A549 (cell line): ENCODE measurements at regions not wholly inside any gene's neighbourhood (a gene's known extent, or its start where the extent isn't known, plus 50 kb on each side); places are given as distances from the start of the nearest gene placed in this dataset.

Experiments
- ATAC-seq, 2 experiments: fragments of 200-7000 bp in 1 of 2; fragments of >200 bp in 1 of 2; cut with Nextera tagmentation in 1 of 2; cut with Tn5 transposase in 1 of 2; 3 replicates each; pipeline versions ENCODE4 v1.8.0 to v1.9.1; 2018 to 2020; ENCODE audit warnings: mild to moderate bottlenecking in 1 of 2, moderate library complexity in 1 of 2
- CTCF ChIA-PET: fragments of 300-600 bp; sonication (Branson Sonifier 250); formaldehyde crosslinking; extraction: SDS; loops from one replicate; lab custom pipeline; 2021; ENCODE audit warnings: antibody characterized with exemption, inconsistent platforms; lab: Yijun Ruan, JAX
- POLR2A ChIA-PET: fragments of 350-600 bp; formaldehyde crosslinking; extraction: SDS; loops from one replicate; lab custom pipeline; 2021; ENCODE audit warnings: antibody characterized with exemption, inconsistent platforms; lab: Yijun Ruan, JAX
- DNase-seq, 2 experiments: peaks; one replicate each; pipeline versions ENCODE4 v3.0.0 to v3.0.0-alpha.2; 2011 to 2016; ENCODE audit warnings: low read depth in 1 of 2, low spot score in 1 of 2
- FAIRE-seq: peaks from 2 replicates; lab custom pipeline; 2011; peaks lifted over from hg19 to GRCh38; lab: Jason Lieb, UNC
- H3K27ac ChIP-seq, 2 experiments: fragments of >200 bp; sonication (Bioruptor Twin); formaldehyde crosslinking; 3 replicates each; pipeline ENCODE4 v1.5.1; 2016 to 2017
- H3K4me1 ChIP-seq: fragments of >200 bp; sonication (Bioruptor Twin); formaldehyde crosslinking; 3 replicates; pipeline ENCODE4 v1.6.1; 2016
- H3K4me2 ChIP-seq: fragments of >200 bp; sonication (Bioruptor Twin); formaldehyde crosslinking; 3 replicates; pipeline ENCODE4 v1.6.1; 2016
- H3K4me3 ChIP-seq: fragments of >200 bp; sonication (Bioruptor Twin); formaldehyde crosslinking; 3 replicates; pipeline ENCODE4 v1.5.1; 2016
- H3K9me3 ChIP-seq: fragments of >200 bp; sonication (Bioruptor Twin); formaldehyde crosslinking; 3 replicates; pipeline ENCODE4 v1.6.1; 2016
- EHF ChIP-seq: fragments of 250-450 bp; sonication (Bioruptor Pico); IDR thresholded peaks from 2 replicates; pipeline ENCODE4 v1.5.0; 2020; ENCODE audit warnings: mild to moderate bottlenecking
- FOSB ChIP-seq: fragments of 250-450 bp; sonication (Bioruptor Pico); IDR thresholded peaks from 2 replicates; pipeline ENCODE4 v1.5.0; 2020; ENCODE audit warnings: mild to moderate bottlenecking, moderate library complexity
- HEYL ChIP-seq: fragments of 250-450 bp; sonication (Bioruptor Pico); IDR thresholded peaks from 2 replicates; pipeline ENCODE4 v1.8.0; 2021; ENCODE audit warnings: mild to moderate bottlenecking, moderate library complexity
- JUN ChIP-seq, 2 experiments: fragments of >200 bp; sonication (Bioruptor Twin); formaldehyde crosslinking; IDR thresholded peaks; 2 replicates in 1 of 2; 3 replicates in 1 of 2; pipeline ENCODE4 v1.6.1; 2016 to 2017
- JUNB ChIP-seq: fragments of >200 bp; sonication (Bioruptor Twin); formaldehyde crosslinking; IDR thresholded peaks from 2 replicates; pipeline ENCODE4 v1.6.1; 2016
- MYC ChIP-seq: IDR thresholded peaks from 2 replicates; pipeline ENCODE4 v1.6.1; 2012; ENCODE audit warnings: mild to moderate bottlenecking, inconsistent platforms, low read length, improper control_type of control experiment, borderline replicate concordance
- NR3C1 ChIP-seq: fragments of >200 bp; sonication (Bioruptor Twin); formaldehyde crosslinking; IDR thresholded peaks from 3 replicates; pipeline ENCODE4 v1.6.1; 2017
- POLR2A ChIP-seq: IDR thresholded peaks from 2 replicates; pipeline ENCODE4 v1.6.1; 2012; ENCODE audit warnings: mild to moderate bottlenecking, low read length
- RAD21 ChIP-seq, 2 experiments: fragments of >200 bp in 1 of 2; sonication (Bioruptor Twin) in 1 of 2; formaldehyde crosslinking in 1 of 2; IDR thresholded peaks in 1 of 2; conservative IDR thresholded peaks in 1 of 2; 2 replicates in 1 of 2; 3 replicates in 1 of 2; pipeline ENCODE4 v1.6.1; 2012 to 2018; ENCODE audit warnings: inconsistent platforms in 1 of 2
- RFX5 ChIP-seq: fragments of 450-650 bp; IDR thresholded peaks from 2 replicates; pipeline ENCODE4 v1.7.1; 2014; ENCODE audit warnings: antibody characterized with exemption, mild to moderate bottlenecking, moderate library complexity
- SMC3 ChIP-seq: fragments of >200 bp; sonication (Bioruptor Twin); formaldehyde crosslinking; IDR thresholded peaks from 3 replicates; pipeline ENCODE4 v1.6.1; 2018; ENCODE audit warnings: inconsistent platforms
- WGBS: methylation state at CpG from one replicate; pipeline ENCODE4 v1.1.6; 2017; ENCODE audit errors: missing lambda C conversion rate; 5-methylcytosine and 5-hydroxymethylcytosine counted together
- TF ChIP-seq, protein P1 (sequence below): IDR thresholded peaks from 2 replicates; pipeline ENCODE4 v1.6.1; 2012
- TF ChIP-seq, protein P2 (sequence below): IDR thresholded peaks from 2 replicates; pipeline ENCODE4 v1.6.1; 2012; ENCODE audit warnings: low read depth, borderline replicate concordance
- TF ChIP-seq, protein P3 (sequence below): IDR thresholded peaks from 2 replicates; pipeline ENCODE4 v1.6.1; 2012
- TF ChIP-seq, protein P4 (sequence below): fragments of 200-600 bp; sonication (generic); IDR thresholded peaks from 2 replicates; pipeline ENCODE4 v1.6.1; 2016; ENCODE audit warnings: antibody characterized with exemption, mild to moderate bottlenecking, moderate library complexity
- TF ChIP-seq, protein P5 (sequence below): fragments of >200 bp; sonication (Bioruptor Twin); formaldehyde crosslinking; IDR thresholded peaks from 3 replicates; pipeline ENCODE4 v1.6.1; 2016
- TF ChIP-seq, protein P6 (sequence below): fragments of 450-650 bp; IDR thresholded peaks from 2 replicates; pipeline ENCODE4 v1.6.1; 2014; ENCODE audit warnings: antibody characterized with exemption
- TF ChIP-seq, protein P7 (sequence below): fragments of 250-450 bp; sonication (Bioruptor Pico); IDR thresholded peaks from 2 replicates; pipeline ENCODE4 v1.5.0; 2021; ENCODE audit warnings: mild to moderate bottlenecking, moderate library complexity, borderline replicate concordance

DNA sequence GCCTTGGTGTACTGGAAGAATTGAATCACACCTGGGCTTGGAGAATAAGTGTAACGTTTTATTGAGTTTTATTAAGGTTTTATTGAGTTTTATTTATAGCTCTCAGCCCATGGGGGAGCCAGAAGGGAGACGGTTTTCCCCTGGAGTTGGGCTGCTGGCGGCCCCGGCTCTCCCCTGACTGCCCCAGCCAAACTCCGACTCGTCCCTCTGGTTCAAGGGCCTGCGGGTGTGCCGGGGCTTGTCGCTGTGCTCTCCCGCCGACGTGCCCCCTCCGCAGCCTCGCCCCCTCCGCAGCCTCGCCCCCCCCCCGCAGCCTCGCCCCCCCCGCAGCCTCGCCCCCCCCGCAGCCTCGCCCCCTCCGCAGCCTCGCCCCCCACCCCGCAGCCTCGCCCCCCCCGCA is 326.1 kb upstream of the RTL1 start:
- no peak for FAIRE-seq

DNA sequence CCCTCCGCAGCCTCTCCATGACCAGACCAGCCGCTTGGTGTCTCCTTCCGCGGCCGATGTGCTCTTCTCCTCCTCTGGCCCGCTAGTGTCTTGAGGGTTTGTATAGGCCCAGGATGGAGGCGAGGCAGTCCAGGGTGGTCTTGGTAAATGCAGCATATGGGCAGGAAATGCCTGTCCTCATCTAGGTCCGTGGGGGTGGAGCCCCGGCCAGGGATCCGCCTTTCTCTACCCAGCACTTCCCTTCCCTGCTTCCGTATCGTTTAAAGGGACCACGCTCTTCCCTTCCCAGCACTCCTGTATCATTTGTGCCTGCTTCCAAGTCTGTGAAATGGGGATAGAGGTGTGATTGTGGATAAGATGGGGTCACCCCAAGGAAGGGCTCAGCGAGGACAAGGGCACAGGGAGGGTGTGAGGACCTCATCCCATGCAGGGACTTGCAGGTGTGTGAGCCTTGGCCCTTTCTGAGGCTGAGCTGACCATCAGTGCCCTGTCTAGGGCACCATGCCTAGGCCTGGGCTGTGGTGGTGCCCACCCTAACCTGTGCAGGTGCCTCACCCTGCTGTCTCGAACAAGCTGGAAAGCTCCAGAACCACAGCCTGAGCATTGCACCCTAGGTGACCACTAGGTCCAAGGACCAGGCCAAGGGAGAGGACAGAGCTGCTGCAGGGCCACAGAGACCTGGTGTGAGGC is 326.8 kb upstream of the RTL1 start:
- Histone ChIP-seq H3K4me2 (peak overlapping the region; percentile 40), H3K4me3 (peak overlapping the region; percentile 99), H3K9me3 (no peaks in the 10 kb centered on the region), H3K4me1 (peaks cover 20% of the 10 kb centered on the region), H3K27ac (peak overlapping the region; percentile 93 to 97)
- DNase-seq = peak; percentile 38 to 84
- POLR2A ChIA-PET = interaction anchor here (1.3 to 1.5 kb wide), 2 partner anchors 247 to 251 kb away, joined by 3 to 8 read pairs; no protein-coding TSS in a partner anchor
- ATAC-seq = peak; percentile 44 to 76; a peak in 5 of 6 replicates
- FAIRE-seq = peak; percentile 18
- CTCF ChIA-PET = interaction anchor here (1.0 to 2.5 kb wide), 5 partner anchors 9 to 399 kb away, joined by 4 to 8 read pairs (median 4); no protein-coding TSS in a partner anchor
- 2% methylated on average over 7 of the region's 15 CpGs for WGBS
- TF ChIP-seq, protein P1, sequence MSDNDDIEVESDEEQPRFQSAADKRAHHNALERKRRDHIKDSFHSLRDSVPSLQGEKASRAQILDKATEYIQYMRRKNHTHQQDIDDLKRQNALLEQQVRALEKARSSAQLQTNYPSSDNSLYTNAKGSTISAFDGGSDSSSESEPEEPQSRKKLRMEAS = peak; percentile 83
- TF ChIP-seq SMC3 (peak; percentile 35; the same call in 1 of the 3 replicates), JUN (IDR thresholded peaks at IDR 0.05) (peak in 1 of 2 experiments; percentile 65; a peak in 2 of 5 replicates), EHF (no peak), POLR2A (peak; percentile 64), JUNB (no peak)

More for the DNA sequence above, 326.1 kb upstream of the RTL1 start:
- TF ChIP-seq JUN (IDR thresholded peaks at IDR 0.05) = peak in 1 of 2 experiments; percentile 41; a peak in 1 of 5 replicates
- TF ChIP-seq, protein P2, sequence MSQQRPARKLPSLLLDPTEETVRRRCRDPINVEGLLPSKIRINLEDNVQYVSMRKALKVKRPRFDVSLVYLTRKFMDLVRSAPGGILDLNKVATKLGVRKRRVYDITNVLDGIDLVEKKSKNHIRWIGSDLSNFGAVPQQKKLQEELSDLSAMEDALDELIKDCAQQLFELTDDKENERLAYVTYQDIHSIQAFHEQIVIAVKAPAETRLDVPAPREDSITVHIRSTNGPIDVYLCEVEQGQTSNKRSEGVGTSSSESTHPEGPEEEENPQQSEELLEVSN = no peak
- no peak for TF ChIP-seq EHF
- TF ChIP-seq, all 56 proteins: peak for 1
- DNase-seq (no peak), ATAC-seq (peak in 1 of 2 experiments; percentile 61; a peak in 4 of 6 replicates)
- ChIA-PET POLR2A (interaction anchor here (1.0 to 1.5 kb wide), 5 partner anchors 9 to 251 kb away, joined by 3 to 8 read pairs (median 3); no protein-coding TSS in a partner anchor), CTCF (interaction anchor here (0.8 to 2.5 kb wide), 10 partner anchors 9 to 418 kb away, joined by 3 to 8 read pairs (median 3); no protein-coding TSS in a partner anchor)
- Histone ChIP-seq H3K4me2 (peak overlapping the region; percentile 100), H3K4me1 (peaks cover 15% of the 10 kb centered on the region), H3K9me3 (no peaks in the 10 kb centered on the region), H3K27ac (peak overlapping the region; percentile 93 to 97), H3K4me3 (peak overlapping the region; percentile 99)
- 1% methylated on average over 9 of the region's 27 CpGs for WGBS

DNA sequence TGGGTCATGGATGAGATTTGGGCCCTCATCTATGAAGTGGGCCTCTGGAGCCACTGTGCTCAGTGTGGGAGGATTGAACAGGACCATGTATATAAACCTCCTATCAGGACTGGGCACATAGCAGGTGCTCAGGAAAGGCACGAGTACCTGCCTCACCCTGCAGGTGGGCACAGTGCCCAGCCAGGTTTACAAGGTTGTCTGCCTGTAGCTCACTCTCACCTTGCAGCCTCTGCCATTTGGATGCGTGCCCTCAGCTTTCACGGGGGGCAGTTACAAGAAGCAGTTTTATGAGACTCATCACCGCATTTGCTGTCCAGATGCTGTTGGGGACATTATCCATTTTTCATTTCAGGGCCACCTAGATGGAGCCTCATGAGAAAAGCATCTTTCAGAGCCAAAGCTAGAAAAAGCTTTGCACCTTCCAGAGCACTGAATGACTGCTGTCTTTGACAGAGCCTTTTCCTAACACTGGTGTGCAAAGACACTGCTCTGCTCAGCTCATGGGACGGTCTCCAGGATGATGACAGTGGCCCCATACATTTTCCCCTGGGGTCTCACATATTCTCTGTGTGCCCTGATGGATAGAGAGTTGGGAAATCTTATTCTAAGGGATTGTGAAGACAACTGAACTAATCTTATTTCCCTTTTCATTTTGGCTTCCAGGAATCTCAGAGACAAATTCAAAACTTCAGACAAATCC is 327.5 kb upstream of the RTL1 start:
- POLR2A ChIA-PET = interaction anchor here (1.3 kb wide), 1 partner anchor 250 kb away, joined by 3 read pairs; no protein-coding TSS in a partner anchor
- Histone ChIP-seq H3K4me1 (peaks cover 23% of the 10 kb centered on the region), H3K9me3 (no peaks in the 10 kb centered on the region), H3K4me2 (peak overlapping the region; percentile 40; the same call in 1 of the 3 replicates), H3K27ac (peak overlapping the region; percentile 93 to 97), H3K4me3 (no peak overlapping the region)
- WGBS = 99% methylated on average over 4 of the region's 5 CpGs
- TF ChIP-seq FOSB (CRISPR knock-in tag) = no peak
- TF ChIP-seq, protein P3, sequence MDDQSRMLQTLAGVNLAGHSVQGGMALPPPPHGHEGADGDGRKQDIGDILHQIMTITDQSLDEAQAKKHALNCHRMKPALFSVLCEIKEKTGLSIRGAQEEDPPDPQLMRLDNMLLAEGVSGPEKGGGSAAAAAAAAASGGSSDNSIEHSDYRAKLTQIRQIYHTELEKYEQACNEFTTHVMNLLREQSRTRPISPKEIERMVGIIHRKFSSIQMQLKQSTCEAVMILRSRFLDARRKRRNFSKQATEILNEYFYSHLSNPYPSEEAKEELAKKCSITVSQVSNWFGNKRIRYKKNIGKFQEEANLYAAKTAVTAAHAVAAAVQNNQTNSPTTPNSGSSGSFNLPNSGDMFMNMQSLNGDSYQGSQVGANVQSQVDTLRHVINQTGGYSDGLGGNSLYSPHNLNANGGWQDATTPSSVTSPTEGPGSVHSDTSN = no peak
- TF ChIP-seq NR3C1 = no peak
- TF ChIP-seq, protein P4, sequence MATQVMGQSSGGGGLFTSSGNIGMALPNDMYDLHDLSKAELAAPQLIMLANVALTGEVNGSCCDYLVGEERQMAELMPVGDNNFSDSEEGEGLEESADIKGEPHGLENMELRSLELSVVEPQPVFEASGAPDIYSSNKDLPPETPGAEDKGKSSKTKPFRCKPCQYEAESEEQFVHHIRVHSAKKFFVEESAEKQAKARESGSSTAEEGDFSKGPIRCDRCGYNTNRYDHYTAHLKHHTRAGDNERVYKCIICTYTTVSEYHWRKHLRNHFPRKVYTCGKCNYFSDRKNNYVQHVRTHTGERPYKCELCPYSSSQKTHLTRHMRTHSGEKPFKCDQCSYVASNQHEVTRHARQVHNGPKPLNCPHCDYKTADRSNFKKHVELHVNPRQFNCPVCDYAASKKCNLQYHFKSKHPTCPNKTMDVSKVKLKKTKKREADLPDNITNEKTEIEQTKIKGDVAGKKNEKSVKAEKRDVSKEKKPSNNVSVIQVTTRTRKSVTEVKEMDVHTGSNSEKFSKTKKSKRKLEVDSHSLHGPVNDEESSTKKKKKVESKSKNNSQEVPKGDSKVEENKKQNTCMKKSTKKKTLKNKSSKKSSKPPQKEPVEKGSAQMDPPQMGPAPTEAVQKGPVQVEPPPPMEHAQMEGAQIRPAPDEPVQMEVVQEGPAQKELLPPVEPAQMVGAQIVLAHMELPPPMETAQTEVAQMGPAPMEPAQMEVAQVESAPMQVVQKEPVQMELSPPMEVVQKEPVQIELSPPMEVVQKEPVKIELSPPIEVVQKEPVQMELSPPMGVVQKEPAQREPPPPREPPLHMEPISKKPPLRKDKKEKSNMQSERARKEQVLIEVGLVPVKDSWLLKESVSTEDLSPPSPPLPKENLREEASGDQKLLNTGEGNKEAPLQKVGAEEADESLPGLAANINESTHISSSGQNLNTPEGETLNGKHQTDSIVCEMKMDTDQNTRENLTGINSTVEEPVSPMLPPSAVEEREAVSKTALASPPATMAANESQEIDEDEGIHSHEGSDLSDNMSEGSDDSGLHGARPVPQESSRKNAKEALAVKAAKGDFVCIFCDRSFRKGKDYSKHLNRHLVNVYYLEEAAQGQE = no peak
- no peak for TF ChIP-seq SMC3
- TF ChIP-seq MYC = no peak
- TF ChIP-seq, protein P5, sequence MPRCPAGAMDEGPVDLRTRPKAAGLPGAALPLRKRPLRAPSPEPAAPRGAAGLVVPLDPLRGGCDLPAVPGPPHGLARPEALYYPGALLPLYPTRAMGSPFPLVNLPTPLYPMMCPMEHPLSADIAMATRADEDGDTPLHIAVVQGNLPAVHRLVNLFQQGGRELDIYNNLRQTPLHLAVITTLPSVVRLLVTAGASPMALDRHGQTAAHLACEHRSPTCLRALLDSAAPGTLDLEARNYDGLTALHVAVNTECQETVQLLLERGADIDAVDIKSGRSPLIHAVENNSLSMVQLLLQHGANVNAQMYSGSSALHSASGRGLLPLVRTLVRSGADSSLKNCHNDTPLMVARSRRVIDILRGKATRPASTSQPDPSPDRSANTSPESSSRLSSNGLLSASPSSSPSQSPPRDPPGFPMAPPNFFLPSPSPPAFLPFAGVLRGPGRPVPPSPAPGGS = no peak
- TF ChIP-seq, protein P6, sequence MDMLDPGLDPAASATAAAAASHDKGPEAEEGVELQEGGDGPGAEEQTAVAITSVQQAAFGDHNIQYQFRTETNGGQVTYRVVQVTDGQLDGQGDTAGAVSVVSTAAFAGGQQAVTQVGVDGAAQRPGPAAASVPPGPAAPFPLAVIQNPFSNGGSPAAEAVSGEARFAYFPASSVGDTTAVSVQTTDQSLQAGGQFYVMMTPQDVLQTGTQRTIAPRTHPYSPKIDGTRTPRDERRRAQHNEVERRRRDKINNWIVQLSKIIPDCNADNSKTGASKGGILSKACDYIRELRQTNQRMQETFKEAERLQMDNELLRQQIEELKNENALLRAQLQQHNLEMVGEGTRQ = no peak
- TF ChIP-seq RAD21 (conservative IDR thresholded peaks at IDR 0.05 in 1 of 2, IDR thresholded peaks at IDR 0.05 in 1 of 2) = no peak
- no peak for TF ChIP-seq JUNB
- no peak for TF ChIP-seq RFX5
- no peak for TF ChIP-seq HEYL
- TF ChIP-seq, protein P7, sequence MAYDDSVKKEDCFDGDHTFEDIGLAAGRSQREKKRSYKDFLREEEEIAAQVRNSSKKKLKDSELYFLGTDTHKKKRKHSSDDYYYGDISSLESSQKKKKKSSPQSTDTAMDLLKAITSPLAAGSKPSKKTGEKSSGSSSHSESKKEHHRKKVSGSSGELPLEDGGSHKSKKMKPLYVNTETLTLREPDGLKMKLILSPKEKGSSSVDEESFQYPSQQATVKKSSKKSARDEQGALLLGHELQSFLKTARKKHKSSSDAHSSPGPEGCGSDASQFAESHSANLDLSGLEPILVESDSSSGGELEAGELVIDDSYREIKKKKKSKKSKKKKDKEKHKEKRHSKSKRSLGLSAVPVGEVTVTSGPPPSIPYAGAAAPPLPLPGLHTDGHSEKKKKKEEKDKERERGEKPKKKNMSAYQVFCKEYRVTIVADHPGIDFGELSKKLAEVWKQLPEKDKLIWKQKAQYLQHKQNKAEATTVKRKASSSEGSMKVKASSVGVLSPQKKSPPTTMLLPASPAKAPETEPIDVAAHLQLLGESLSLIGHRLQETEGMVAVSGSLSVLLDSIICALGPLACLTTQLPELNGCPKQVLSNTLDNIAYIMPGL (CRISPR knock-in tag) = no peak
- FAIRE-seq = no peak
- CTCF ChIA-PET = interaction anchor here (0.6 to 2.5 kb wide), 4 partner anchors 9 to 398 kb away, joined by 3 to 8 read pairs (median 4); no protein-coding TSS in a partner anchor
- no peak for DNase-seq
- no peak for ATAC-seq
